WTC11 (cell line): ENCODE measurements at regions not wholly inside any gene's neighbourhood (a gene's known extent, or its start where the extent isn't known, plus 50 kb on each side); places are given as distances from the start of the nearest gene placed in this dataset.

Experiments used
- CTCF ChIP-seq: fragments of 200-600 bp; IDR thresholded peaks from 2 replicates; pipeline ENCODE4 v1.8.0; 2022; ENCODE audit warnings: antibody characterized with exemption
- NR2C2 ChIP-seq: sonication (generic); formaldehyde crosslinking; IDR thresholded peaks from 2 replicates; pipeline ENCODE4 v1.8.0; 2022; ENCODE audit warnings: mild to moderate bottlenecking, missing genetic modification reagents
- ZNF121 ChIP-seq: sonication (generic); formaldehyde crosslinking; IDR thresholded peaks from 2 replicates; pipeline ENCODE4 v1.8.0; 2023; ENCODE audit warnings: missing genetic modification reagents
- ZNF232 ChIP-seq: sonication (generic); formaldehyde crosslinking; IDR thresholded peaks from 2 replicates; pipeline ENCODE4 v1.8.0; 2022; ENCODE audit warnings: mild to moderate bottlenecking, missing genetic modification reagents

DNA sequence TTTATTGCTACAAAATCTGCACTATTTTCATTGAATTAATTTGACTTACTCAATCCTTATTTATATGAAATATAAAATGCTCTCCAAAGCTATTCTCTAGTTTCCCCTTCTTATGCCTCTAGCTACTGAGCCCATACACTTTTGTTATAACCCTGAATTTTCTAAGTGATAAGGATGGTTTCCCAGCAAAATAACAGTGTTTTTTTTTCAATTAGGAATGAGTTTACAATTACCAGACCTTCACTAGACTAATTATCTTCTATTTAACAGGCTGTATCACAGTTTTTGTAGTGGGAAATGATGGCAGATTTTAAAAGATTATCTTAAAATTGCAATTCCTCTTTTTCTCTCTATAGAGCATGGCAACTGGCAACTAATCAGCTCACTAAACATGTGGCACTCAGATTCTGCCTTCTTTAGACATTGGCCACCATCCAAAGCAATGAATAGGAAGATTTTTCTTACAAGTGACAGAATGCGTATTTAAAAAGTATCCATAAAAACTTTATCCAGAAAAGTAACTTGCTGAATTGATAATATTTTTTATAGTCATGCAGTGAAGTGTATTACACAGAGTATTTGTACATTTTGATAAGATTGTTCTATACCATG, 585.7 kb upstream of the ZNF608 start:
- TF ChIP-seq NR2C2 (CRISPR knock-in tag) (no peak), CTCF (no peak), ZNF121 (CRISPR knock-in tag) (no peak), ZNF232 (CRISPR knock-in tag) (no peak)
